Thyroid gland (tissue), 4 donors: ENCODE measurements at regions not wholly inside any gene's neighbourhood (a gene's known extent, or its start where the extent isn't known, plus 50 kb on each side); places are given as distances from the start of the nearest gene placed in this dataset.

Source experiments
- DNase-seq, 2 donors: peaks; one replicate each; pipeline ENCODE4 v3.0.0-alpha.2; 2019
- H3K27ac ChIP-seq, 3 donors: fragments of 200-600 bp; sonication (generic); 1 replicate in 2 of 3; 2 replicates in 1 of 3; pipeline ENCODE4 v1.5.1; 2016 to 2019; ENCODE audit warnings: mild to moderate bottlenecking in 1 of 3, moderate library complexity in 1 of 3
- H3K27me3 ChIP-seq: fragments of 200-600 bp; sonication (generic); one replicate; pipeline ENCODE4 v1.5.1; 2019
- H3K36me3 ChIP-seq, 2 donors: fragments of 200-600 bp; sonication (generic); one replicate each; pipeline ENCODE4 v1.5.1; 2016 to 2019
- H3K4me1 ChIP-seq, 2 donors: fragments of 200-600 bp; sonication (generic); one replicate each; pipeline ENCODE4 v1.5.1; 2017 to 2019
- H3K4me3 ChIP-seq, 3 donors: fragments of 200-600 bp; sonication (generic); replicated peaks in 1 of 3; 1 replicate in 2 of 3; 2 replicates in 1 of 3; pipeline ENCODE4 v1.5.1; 2016; ENCODE audit warnings: mild to moderate bottlenecking in 1 of 3
- H3K9me3 ChIP-seq: fragments of 200-600 bp; sonication (generic); one replicate; pipeline ENCODE4 v1.5.1; 2017
- CTCF ChIP-seq, 6 experiments: fragments of 200-600 bp in 3 of 6; fragments of 450-650 bp in 3 of 6; sonication (generic) in 3 of 6; IDR thresholded peaks; one replicate each; pipeline ENCODE4 v1.5.1; 2016 to 2019; ENCODE audit warnings: antibody characterized with exemption in 6 of 6, mild to moderate bottlenecking in 2 of 6, inconsistent platforms in 1 of 6, moderate library complexity in 1 of 6
- POLR2A ChIP-seq, 2 donors: fragments of 450-650 bp; IDR thresholded peaks; one replicate each; pipeline ENCODE4 v1.6.1; 2017; ENCODE audit warnings: antibody characterized with exemption in 2 of 2, mild to moderate bottlenecking in 2 of 2, moderate library complexity in 1 of 2
- WGBS, 2 donors: methylation state at CpG; one replicate each; pipeline ENCODE4 v1.1.5; 2017; 5-methylcytosine and 5-hydroxymethylcytosine counted together
- intact Hi-C: fragments of 100-400 bp; cut with DNase I; formaldehyde crosslinking; loops from one replicate; pipeline ENCODE4 v1.15.1; 2023

GRCh38 chr6:51161752-51162151, 343.1 kb downstream of the TFAP2B start:
- intact Hi-C loops: no loop called here
- Histone ChIP-seq H3K27me3 (no peaks in the 10 kb centered on the region), H3K36me3 (no peaks in the 10 kb centered on the region), H3K4me1 (no peaks in the 10 kb centered on the region), H3K9me3 (no peaks in the 10 kb centered on the region), H3K4me3 (no peak overlapping the region), H3K27ac (no peak overlapping the region)
- no peak for TF ChIP-seq POLR2A (IDR thresholded peaks at IDR 0.05)
- no peak for TF ChIP-seq CTCF (IDR thresholded peaks at IDR 0.05)
- no peak for DNase-seq

- H3K27ac ChIP-seq: no peak overlapping the region
- intact Hi-C loops: no loop called here
- 80 to 87% methylated on average over 6 of the region's 6 CpGs for WGBS, 2 donors
- H3K36me3 ChIP-seq: no peaks in the 10 kb centered on the region
- H3K4me1 ChIP-seq: no peaks in the 10 kb centered on the region
- no peaks in the 10 kb centered on the region for H3K27me3 ChIP-seq
- no peaks in the 10 kb centered on the region for H3K9me3 ChIP-seq
- no peak overlapping the region for H3K4me3 ChIP-seq
- TF ChIP-seq CTCF (IDR thresholded peaks at IDR 0.05): no peak
- no peak for TF ChIP-seq POLR2A (IDR thresholded peaks at IDR 0.05)
- no peak for DNase-seq
These were observed 345.3 kb downstream of the TFAP2B start for GRCh38 chr6:51163843-51164529.

- no peaks in the 10 kb centered on the region for H3K4me1 ChIP-seq
- H3K27ac ChIP-seq: no peak overlapping the region
- no peaks in the 10 kb centered on the region for H3K27me3 ChIP-seq
- intact Hi-C loops: no loop called here
- H3K4me3 ChIP-seq: no peak overlapping the region
- H3K9me3 ChIP-seq: no peaks in the 10 kb centered on the region
- H3K36me3 ChIP-seq: no peaks in the 10 kb centered on the region
- 37 to 48% methylated on average over 1 of the region's 1 CpG for WGBS, 2 donors
- DNase-seq: no peak
- TF ChIP-seq POLR2A (IDR thresholded peaks at IDR 0.05): no peak
- TF ChIP-seq CTCF (IDR thresholded peaks at IDR 0.05): no peak
These were observed 348.2 kb downstream of the TFAP2B start for GRCh38 chr6:51166914-51167313.

GRCh38 chr6:51167468-51167867, 348.8 kb downstream of the TFAP2B start:
- no peak for DNase-seq
- H3K9me3 ChIP-seq: no peaks in the 10 kb centered on the region
- no peaks in the 10 kb centered on the region for H3K27me3 ChIP-seq
- TF ChIP-seq CTCF (IDR thresholded peaks at IDR 0.05) (no peak), POLR2A (IDR thresholded peaks at IDR 0.05) (no peak)
- 40 to 53% methylated on average over 1 of the region's 1 CpG for WGBS, 2 donors
- no peaks in the 10 kb centered on the region for H3K4me1 ChIP-seq
- no peaks in the 10 kb centered on the region for H3K36me3 ChIP-seq
- no peak overlapping the region for H3K27ac ChIP-seq
- intact Hi-C loops: no loop called here
- H3K4me3 ChIP-seq: no peak overlapping the region

- Histone ChIP-seq H3K27me3 (no peaks in the 10 kb centered on the region), H3K9me3 (no peaks in the 10 kb centered on the region), H3K4me1 (no peaks in the 10 kb centered on the region), H3K27ac (no peak overlapping the region), H3K4me3 (no peak overlapping the region), H3K36me3 (no peaks in the 10 kb centered on the region)
- intact Hi-C loops: no loop called here
- DNase-seq: no peak
- TF ChIP-seq CTCF (IDR thresholded peaks at IDR 0.05) (no peak), POLR2A (IDR thresholded peaks at IDR 0.05) (no peak)
- WGBS, 2 donors: 35 to 45% methylated on average over 3 of the region's 3 CpGs
These were observed 364.2 kb downstream of the TFAP2B start for GRCh38 chr6:51182827-51183226.
